Heart left ventricle (tissue), 16 donors: ENCODE measurements at regions not wholly inside any gene's neighbourhood (a gene's known extent, or its start where the extent isn't known, plus 50 kb on each side); places are given as distances from the start of the nearest gene placed in this dataset.

ENCODE experiments used
- ATAC-seq, 4 donors: fragments of 200-7000 bp; cut with Tn5 transposase; one replicate each; pipeline ENCODE4 v1.9.1; 2020 to 2022; ENCODE audit warnings: moderate library complexity in 4 of 4, mild to moderate bottlenecking in 3 of 4, moderate number of reproducible peaks in 1 of 4
- DNase-seq, 5 donors: peaks; one replicate each; pipeline ENCODE4 v3.0.0-alpha.2; 2020
- H3K27ac ChIP-seq, 12 donors: fragments of 200-600 bp; sonication (generic) in 4 of 12; one replicate each; pipeline versions ENCODE4 v1.5.0 to v1.8.0; 2016 to 2022; ENCODE audit warnings: mild to moderate bottlenecking in 2 of 12
- H3K27me3 ChIP-seq, 9 donors: fragments of 200-600 bp; sonication (generic) in 2 of 9; one replicate each; pipeline versions ENCODE4 v1.5.1 to v1.8.0; 2016 to 2022; ENCODE audit warnings: mild to moderate bottlenecking in 3 of 9
- H3K36me3 ChIP-seq, 9 donors: fragments of 200-600 bp; sonication (generic) in 2 of 9; one replicate each; pipeline versions ENCODE4 v1.5.0 to v1.8.0; 2018 to 2022; ENCODE audit warnings: mild to moderate bottlenecking in 2 of 9
- H3K4me1 ChIP-seq, 12 donors: fragments of 200-600 bp; sonication (generic) in 4 of 12; one replicate each; pipeline versions ENCODE4 v1.5.0 to v1.8.0; 2016 to 2022; ENCODE audit warnings: mild to moderate bottlenecking in 3 of 12
- H3K4me3 ChIP-seq, 12 donors: fragments of 200-600 bp; sonication (generic) in 4 of 12; one replicate each; pipeline versions ENCODE4 v1.5.0 to v1.8.0; 2017 to 2022; ENCODE audit warnings: mild to moderate bottlenecking in 9 of 12, moderate library complexity in 4 of 12
- H3K9me3 ChIP-seq, 12 donors: fragments of 200-600 bp; sonication (generic) in 4 of 12; one replicate each; pipeline versions ENCODE4 v1.5.0 to v1.8.0; 2016 to 2022; ENCODE audit warnings: mild to moderate bottlenecking in 1 of 12
- POLR2A ChIP-seq, 2 donors: fragments of 450-650 bp; IDR thresholded peaks; one replicate each; pipeline ENCODE4 v1.6.1; 2017; ENCODE audit warnings: antibody characterized with exemption in 2 of 2, mild to moderate bottlenecking in 2 of 2, moderate library complexity in 2 of 2
- WGBS, 4 donors: extraction: QIAGEN DNeasy Blood & Tissue Kit in 2 of 4; methylation state at CpG; one replicate each; pipeline versions ENCODE4 v1.1.5 to v1.1.7; 2013 to 2018; 5-methylcytosine and 5-hydroxymethylcytosine counted together
- intact Hi-C, 10 donors: fragments of 100-400 bp; cut with DNase I; formaldehyde crosslinking; loops; one replicate each; pipeline versions ENCODE4 v1.11.1 to v1.14.2; 2022
- TF ChIP-seq, protein P1 (sequence below), 12 donors: fragments of 200-600 bp; sonication (generic) in 4 of 12; IDR thresholded peaks; one replicate each; pipeline versions ENCODE4 v1.5.0 to v1.8.0; 2018 to 2022; ENCODE audit warnings: antibody characterized with exemption in 12 of 12, mild to moderate bottlenecking in 5 of 12
- donor health status: ischemic (EF 13 %, LVEDD 7.1; RV severe dilation, severe dysfunction).
- donor health status: healthy with polysubstance abuse.
- donor health status: DM: no; HTN: yes; CAD: no.
- donor health status: DM: no; HTN: no; CAD: no.
- donor health status: ischemic (EF 25% LVEDD 6.9; RV normal size, moderate dysfunction).
- donor health status: ischemic (EF 25% LVEDD 5.7; RV mildly dilated, moderate dysfunction).
- donor health status: healthy.
- donor health status: DM: yes; HTN: yes; CAD: no.
- donor health status: ischemic (EF 35%, LVEDD 5.7; RV mildly dilated, moderate dysfunction).
- donor health status: nonischemic (EF 11% LVEDD 7.7; RV severe dilation, severe dysfunction).
- donor health status: DM: yes; HTN: yes; CAD: no.
- donor health status: PGD.
- donor health status: ischemic (EF 29% LVEDD 5.4; RV normal size, mild dysfunction).
- donor health status: nonischemic (EF 23%, LVEDD 6.1; RV moderate dilation, normal function).

DNA sequence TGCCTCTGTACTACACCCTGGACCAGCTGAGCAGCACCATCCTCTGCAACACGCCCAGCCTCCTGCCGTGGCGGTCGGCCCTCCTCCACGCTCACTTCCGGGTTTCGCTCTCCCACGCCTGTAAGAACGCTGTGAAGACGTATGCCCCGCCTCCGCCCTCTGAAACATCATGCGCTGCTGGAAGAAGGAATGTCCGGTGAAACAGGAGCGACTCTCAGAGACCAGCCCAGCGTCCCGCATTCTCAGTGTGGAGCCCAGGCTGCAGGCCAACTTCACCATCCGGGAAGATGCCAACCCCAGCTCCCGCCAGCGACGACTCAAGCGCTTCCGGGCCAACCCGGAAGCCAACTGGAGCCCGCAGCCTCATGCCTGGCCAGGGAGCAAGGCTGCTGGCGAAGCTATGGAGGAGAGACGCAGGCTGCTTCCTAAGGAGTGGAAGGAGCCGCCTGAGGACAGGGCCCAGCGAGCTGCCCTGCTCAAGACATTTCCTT, 186.1 kb upstream of the SLITRK2 start:
- ATAC-seq, result no peak
- DNase-seq, result no peak
- Histone ChIP-seq H3K27me3 (no peaks in the 10 kb centered on the region), H3K9me3 (no peaks in the 10 kb centered on the region), H3K4me1 (no peaks in the 10 kb centered on the region), H3K4me3 (no peak overlapping the region), H3K36me3 (no peaks in the 10 kb centered on the region), H3K27ac (no peak overlapping the region)
- TF ChIP-seq, protein P1, sequence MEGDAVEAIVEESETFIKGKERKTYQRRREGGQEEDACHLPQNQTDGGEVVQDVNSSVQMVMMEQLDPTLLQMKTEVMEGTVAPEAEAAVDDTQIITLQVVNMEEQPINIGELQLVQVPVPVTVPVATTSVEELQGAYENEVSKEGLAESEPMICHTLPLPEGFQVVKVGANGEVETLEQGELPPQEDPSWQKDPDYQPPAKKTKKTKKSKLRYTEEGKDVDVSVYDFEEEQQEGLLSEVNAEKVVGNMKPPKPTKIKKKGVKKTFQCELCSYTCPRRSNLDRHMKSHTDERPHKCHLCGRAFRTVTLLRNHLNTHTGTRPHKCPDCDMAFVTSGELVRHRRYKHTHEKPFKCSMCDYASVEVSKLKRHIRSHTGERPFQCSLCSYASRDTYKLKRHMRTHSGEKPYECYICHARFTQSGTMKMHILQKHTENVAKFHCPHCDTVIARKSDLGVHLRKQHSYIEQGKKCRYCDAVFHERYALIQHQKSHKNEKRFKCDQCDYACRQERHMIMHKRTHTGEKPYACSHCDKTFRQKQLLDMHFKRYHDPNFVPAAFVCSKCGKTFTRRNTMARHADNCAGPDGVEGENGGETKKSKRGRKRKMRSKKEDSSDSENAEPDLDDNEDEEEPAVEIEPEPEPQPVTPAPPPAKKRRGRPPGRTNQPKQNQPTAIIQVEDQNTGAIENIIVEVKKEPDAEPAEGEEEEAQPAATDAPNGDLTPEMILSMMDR (IDR thresholded peaks at IDR 0.05), result no peak
- no peak for TF ChIP-seq POLR2A (IDR thresholded peaks at IDR 0.05)
- intact Hi-C loops, result no loop called here
- WGBS, 4 donors, result 92 to 95% (median 94%) methylated on average over 26 to 29 of the region's 29 CpGs

DNA sequence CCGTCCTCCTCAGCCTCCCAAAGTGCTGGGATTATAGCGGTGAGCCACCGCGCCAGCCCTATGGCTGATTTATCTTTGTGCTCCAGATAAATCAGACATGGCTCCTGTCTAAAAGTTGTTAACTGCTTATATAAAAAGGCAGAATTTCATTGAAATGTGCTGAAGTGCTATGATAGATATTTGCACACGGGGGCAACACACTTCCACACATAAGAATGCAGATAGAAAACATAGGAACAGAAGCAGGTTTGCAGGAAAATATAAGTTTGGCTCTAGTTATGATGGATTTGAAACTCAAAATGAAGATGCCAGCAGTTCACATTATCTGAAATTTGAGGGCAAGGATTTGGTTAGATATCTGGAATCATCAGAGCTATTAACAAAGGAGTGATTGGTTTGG, 163.1 kb upstream of the SLITRK2 start:
- 78 to 88% (median 78%) methylated on average over 5 of the region's 5 CpGs for WGBS, 4 donors

DNA sequence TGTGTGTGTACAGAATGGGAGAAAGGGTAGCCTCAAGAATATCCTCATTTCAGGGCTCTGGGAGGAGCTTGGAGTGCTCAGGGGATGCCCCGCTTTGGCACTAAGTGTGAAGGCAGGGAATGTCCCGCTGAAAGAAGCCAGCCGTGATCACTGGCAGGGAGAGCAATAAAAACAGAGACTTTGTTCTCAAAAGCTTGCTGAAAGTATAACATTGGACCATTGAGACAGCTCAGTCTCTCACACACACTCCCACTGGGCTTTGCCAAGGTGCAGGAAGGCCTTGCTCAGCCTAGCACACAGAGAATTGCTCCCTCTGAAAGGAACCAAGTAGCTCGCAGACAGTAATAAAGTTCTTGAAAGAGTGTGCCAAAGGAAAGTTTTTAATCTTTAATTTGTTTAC, 143.8 kb upstream of the SLITRK2 start:
- TF ChIP-seq, protein P1 (IDR thresholded peaks at IDR 0.05), result no peak
- TF ChIP-seq POLR2A (IDR thresholded peaks at IDR 0.05), result no peak
- H3K36me3 ChIP-seq, result no peaks in the 10 kb centered on the region
- H3K27me3 ChIP-seq, result no peaks in the 10 kb centered on the region
- ATAC-seq (no peak), DNase-seq (no peak)
- H3K9me3 ChIP-seq, result no peaks in the 10 kb centered on the region
- no peak overlapping the region for H3K27ac ChIP-seq
- 73 to 88% (median 80%) methylated on average over 4 of the region's 4 CpGs for WGBS, 4 donors
- no peaks in the 10 kb centered on the region for H3K4me1 ChIP-seq
- intact Hi-C loops, result no loop called here
- H3K4me3 ChIP-seq, result no peak overlapping the region

More for the DNA sequence above, 163.1 kb upstream of the SLITRK2 start:
- TF ChIP-seq POLR2A (IDR thresholded peaks at IDR 0.05), result no peak
- TF ChIP-seq, protein P1 (IDR thresholded peaks at IDR 0.05), result no peak
- Histone ChIP-seq H3K27ac (no peak overlapping the region), H3K4me3 (no peak overlapping the region), H3K36me3 (no peaks in the 10 kb centered on the region), H3K27me3 (no peaks in the 10 kb centered on the region), H3K4me1 (no peaks in the 10 kb centered on the region), H3K9me3 (no peaks in the 10 kb centered on the region)
- DNase-seq (no peak), ATAC-seq (no peak)
- intact Hi-C loops, result no loop called here

DNA sequence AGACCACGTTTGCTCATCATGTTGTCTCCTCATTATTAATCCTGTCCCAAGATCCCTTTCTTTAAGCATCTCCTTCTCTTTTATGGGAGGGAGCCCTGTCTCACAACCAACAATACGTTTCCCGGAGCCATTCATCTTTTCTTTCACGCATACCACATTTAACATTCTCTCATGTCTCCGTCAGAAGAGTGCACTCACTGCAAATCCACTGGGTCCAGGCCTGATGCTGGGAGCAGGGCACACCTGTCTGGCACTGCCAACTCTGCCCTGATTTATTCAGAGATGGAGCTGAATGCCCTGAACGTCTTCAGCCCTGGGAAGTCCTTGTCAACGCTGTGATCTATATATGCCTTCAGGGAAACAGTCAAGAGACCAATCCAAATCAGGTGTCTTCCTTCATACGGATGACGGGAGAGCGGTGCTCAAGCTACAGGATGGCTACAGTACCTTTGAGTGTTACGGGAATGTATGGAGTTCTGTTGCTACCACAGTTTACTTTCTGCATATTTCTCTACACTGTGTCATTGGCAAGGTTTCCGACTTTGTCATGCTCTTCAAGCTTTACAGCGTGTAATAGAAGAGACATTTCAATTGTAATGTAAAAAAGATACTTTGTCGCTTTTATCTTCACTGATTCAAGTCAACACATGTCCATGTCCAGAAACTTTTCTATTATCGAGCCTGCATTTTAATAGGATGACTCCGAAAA, 140.4 kb upstream of the SLITRK2 start:
- intact Hi-C loops, result no loop called here
- WGBS, 4 donors, result 77 to 86% (median 81%) methylated on average over 16 of the region's 16 CpGs
- H3K36me3 ChIP-seq, result no peaks in the 10 kb centered on the region
- TF ChIP-seq POLR2A (IDR thresholded peaks at IDR 0.05), result no peak
- TF ChIP-seq, protein P1 (IDR thresholded peaks at IDR 0.05), result no peak
- ATAC-seq, result no peak
- DNase-seq, result no peak
- no peak overlapping the region for H3K4me3 ChIP-seq
- no peak overlapping the region for H3K27ac ChIP-seq
- no peaks in the 10 kb centered on the region for H3K27me3 ChIP-seq
- no peaks in the 10 kb centered on the region for H3K9me3 ChIP-seq
- no peaks in the 10 kb centered on the region for H3K4me1 ChIP-seq
